HEK293 (cell line): ENCODE measurements at regions not wholly inside any gene's neighbourhood (a gene's known extent, or its start where the extent isn't known, plus 50 kb on each side); places are given as distances from the start of the nearest gene placed in this dataset.

Source experiments
- CTCF ChIA-PET: fragments of 350-600 bp; formaldehyde crosslinking; extraction: SDS; loops from one replicate; lab custom pipeline; 2021; ENCODE audit warnings: antibody characterized with exemption; lab: Yijun Ruan, JAX
- POLR2A ChIA-PET: fragments of 300-600 bp; formaldehyde crosslinking; extraction: SDS; loops from one replicate; lab custom pipeline; 2020; ENCODE audit warnings: antibody characterized with exemption, inconsistent platforms; lab: Yijun Ruan, JAX
- H3K27ac ChIP-seq: fragments of 200-500 bp; sonication (Bioruptor generic); 2 replicates; pipeline ENCODE4 v1.5.1; 2014; ENCODE audit warnings: low read depth, low read length, control low read depth, inconsistent platforms; ENCODE audit errors: extremely low read depth
- H3K36me3 ChIP-seq, 2 experiments: fragments of 200-500 bp in 1 of 2; sonication (Bioruptor generic) in 1 of 2; 1 replicate in 1 of 2; 2 replicates in 1 of 2; pipeline ENCODE4 v1.5.1; 2014 to 2017; ENCODE audit warnings: inconsistent platforms in 2 of 2, low read length in 2 of 2; ENCODE audit not compliant: control insufficient read depth in 2 of 2, insufficient read depth in 1 of 2
- H3K4me1 ChIP-seq: fragments of 200-500 bp; sonication (Bioruptor generic); 2 replicates; pipeline ENCODE4 v1.5.1; 2014; ENCODE audit warnings: mild to moderate bottlenecking, low read length, inconsistent platforms; ENCODE audit not compliant: control insufficient read depth, insufficient read depth
- H3K4me3 ChIP-seq: 2 replicates; pipeline ENCODE4 v1.5.1; 2011; ENCODE audit warnings: low read depth, mild to moderate bottlenecking, control low read depth, low read length, moderate library complexity
- H3K9me3 ChIP-seq: fragments of 200-500 bp; sonication (Bioruptor generic); 2 replicates; pipeline ENCODE4 v1.5.1; 2014; ENCODE audit warnings: low read depth, low read length, inconsistent platforms; ENCODE audit not compliant: control insufficient read depth, insufficient read depth
- FEZF1 ChIP-seq: fragments of 450-650 bp; formaldehyde crosslinking; IDR thresholded peaks from 2 replicates; pipeline ENCODE4 v1.5.1; 2016; ENCODE audit warnings: missing biosample characterization, missing genetic modification characterization
- GLI4 ChIP-seq: fragments of 450-650 bp; formaldehyde crosslinking; IDR thresholded peaks from 2 replicates; pipeline ENCODE4 v1.5.1; 2016; ENCODE audit warnings: missing biosample characterization, missing genetic modification characterization
- KLF9 ChIP-seq: fragments of 450-650 bp; formaldehyde crosslinking; IDR thresholded peaks from 2 replicates; pipeline ENCODE4 v1.5.1; 2016; ENCODE audit warnings: missing biosample characterization, missing genetic modification characterization, low read depth
- SP7 ChIP-seq: fragments of 450-650 bp; formaldehyde crosslinking; IDR thresholded peaks from 2 replicates; pipeline ENCODE4 v1.5.1; 2016; ENCODE audit warnings: missing biosample characterization, missing genetic modification characterization
- ZBTB44 ChIP-seq: fragments of 450-650 bp; IDR thresholded peaks from 2 replicates; pipeline ENCODE4 v1.5.1; 2018; ENCODE audit warnings: missing biosample characterization, mild to moderate bottlenecking, missing genetic modification characterization
- ZNF175 ChIP-seq: fragments of 450-650 bp; formaldehyde crosslinking; IDR thresholded peaks from 2 replicates; pipeline ENCODE4 v1.5.1; 2016; ENCODE audit warnings: missing biosample characterization, missing genetic modification characterization
- ZNF2 ChIP-seq: fragments of 450-650 bp; formaldehyde crosslinking; IDR thresholded peaks from 2 replicates; pipeline ENCODE4 v1.5.1; 2016; ENCODE audit warnings: missing biosample characterization, missing genetic modification characterization
- ZNF24 ChIP-seq: fragments of 450-650 bp; formaldehyde crosslinking; IDR thresholded peaks from 2 replicates; pipeline ENCODE4 v1.5.1; 2016; ENCODE audit warnings: missing biosample characterization, missing genetic modification characterization
- ZNF302 ChIP-seq: fragments of 450-650 bp; formaldehyde crosslinking; IDR thresholded peaks from 2 replicates; pipeline ENCODE4 v1.5.1; 2016; ENCODE audit warnings: missing biosample characterization, missing genetic modification characterization, low read depth
- ZNF600 ChIP-seq: fragments of 450-650 bp; formaldehyde crosslinking; IDR thresholded peaks from 2 replicates; pipeline ENCODE4 v1.5.1; 2016; ENCODE audit warnings: missing biosample characterization, missing genetic modification characterization
- ZNF707 ChIP-seq: fragments of 450-650 bp; formaldehyde crosslinking; IDR thresholded peaks from 2 replicates; pipeline ENCODE4 v1.5.1; 2016; ENCODE audit warnings: missing biosample characterization, missing genetic modification characterization
- TF ChIP-seq, protein P1 (sequence below): fragments of 450-650 bp; formaldehyde crosslinking; IDR thresholded peaks from 2 replicates; pipeline ENCODE4 v1.5.1; 2016; ENCODE audit warnings: missing biosample characterization, missing genetic modification characterization, borderline replicate concordance
- TF ChIP-seq, protein P2 (sequence below): fragments of 450-650 bp; formaldehyde crosslinking; IDR thresholded peaks from 2 replicates; pipeline ENCODE4 v1.5.1; 2016; ENCODE audit warnings: missing biosample characterization, missing genetic modification characterization

- TF ChIP-seq ZBTB44 (tag by site-specific recombination) (no peak), KLF9 (tag by site-specific recombination) (no peak)
Measured at GRCh38 chr20:4445784-4446183, 196.7 kb upstream of the ADRA1D start (continued).

DNA sequence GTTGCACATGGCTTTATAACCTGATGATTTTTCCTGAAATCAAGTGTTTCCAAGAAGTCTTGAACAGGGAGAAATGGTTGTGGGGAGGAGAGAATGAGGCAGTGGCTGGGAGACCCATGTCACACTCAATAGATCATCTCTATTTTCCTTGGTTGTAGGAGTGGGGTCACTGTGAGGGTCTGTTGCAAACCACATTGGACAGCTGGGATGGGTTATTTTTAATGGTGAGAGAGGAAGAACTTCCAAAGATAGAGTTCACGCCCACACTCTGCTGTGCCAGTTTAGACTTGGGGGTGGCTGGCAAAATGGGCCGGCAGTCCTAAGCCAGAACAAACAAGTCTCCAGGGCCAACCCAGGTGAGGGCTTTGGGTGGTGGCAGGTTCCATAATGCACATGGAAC lies 196.2 kb upstream of the ADRA1D start:
- no peak overlapping the region for H3K27ac ChIP-seq
- H3K9me3 ChIP-seq: no peaks in the 10 kb centered on the region; the same call in 1 of the 2 replicates
- POLR2A ChIA-PET: no interaction called here
- H3K4me1 ChIP-seq: no peaks in the 10 kb centered on the region
- CTCF ChIA-PET: no interaction called here
- H3K4me3 ChIP-seq: no peak overlapping the region
- no peaks in the 10 kb centered on the region for H3K36me3 ChIP-seq
- no peak for TF ChIP-seq ZNF2 (tag by site-specific recombination)
- TF ChIP-seq, protein P1, sequence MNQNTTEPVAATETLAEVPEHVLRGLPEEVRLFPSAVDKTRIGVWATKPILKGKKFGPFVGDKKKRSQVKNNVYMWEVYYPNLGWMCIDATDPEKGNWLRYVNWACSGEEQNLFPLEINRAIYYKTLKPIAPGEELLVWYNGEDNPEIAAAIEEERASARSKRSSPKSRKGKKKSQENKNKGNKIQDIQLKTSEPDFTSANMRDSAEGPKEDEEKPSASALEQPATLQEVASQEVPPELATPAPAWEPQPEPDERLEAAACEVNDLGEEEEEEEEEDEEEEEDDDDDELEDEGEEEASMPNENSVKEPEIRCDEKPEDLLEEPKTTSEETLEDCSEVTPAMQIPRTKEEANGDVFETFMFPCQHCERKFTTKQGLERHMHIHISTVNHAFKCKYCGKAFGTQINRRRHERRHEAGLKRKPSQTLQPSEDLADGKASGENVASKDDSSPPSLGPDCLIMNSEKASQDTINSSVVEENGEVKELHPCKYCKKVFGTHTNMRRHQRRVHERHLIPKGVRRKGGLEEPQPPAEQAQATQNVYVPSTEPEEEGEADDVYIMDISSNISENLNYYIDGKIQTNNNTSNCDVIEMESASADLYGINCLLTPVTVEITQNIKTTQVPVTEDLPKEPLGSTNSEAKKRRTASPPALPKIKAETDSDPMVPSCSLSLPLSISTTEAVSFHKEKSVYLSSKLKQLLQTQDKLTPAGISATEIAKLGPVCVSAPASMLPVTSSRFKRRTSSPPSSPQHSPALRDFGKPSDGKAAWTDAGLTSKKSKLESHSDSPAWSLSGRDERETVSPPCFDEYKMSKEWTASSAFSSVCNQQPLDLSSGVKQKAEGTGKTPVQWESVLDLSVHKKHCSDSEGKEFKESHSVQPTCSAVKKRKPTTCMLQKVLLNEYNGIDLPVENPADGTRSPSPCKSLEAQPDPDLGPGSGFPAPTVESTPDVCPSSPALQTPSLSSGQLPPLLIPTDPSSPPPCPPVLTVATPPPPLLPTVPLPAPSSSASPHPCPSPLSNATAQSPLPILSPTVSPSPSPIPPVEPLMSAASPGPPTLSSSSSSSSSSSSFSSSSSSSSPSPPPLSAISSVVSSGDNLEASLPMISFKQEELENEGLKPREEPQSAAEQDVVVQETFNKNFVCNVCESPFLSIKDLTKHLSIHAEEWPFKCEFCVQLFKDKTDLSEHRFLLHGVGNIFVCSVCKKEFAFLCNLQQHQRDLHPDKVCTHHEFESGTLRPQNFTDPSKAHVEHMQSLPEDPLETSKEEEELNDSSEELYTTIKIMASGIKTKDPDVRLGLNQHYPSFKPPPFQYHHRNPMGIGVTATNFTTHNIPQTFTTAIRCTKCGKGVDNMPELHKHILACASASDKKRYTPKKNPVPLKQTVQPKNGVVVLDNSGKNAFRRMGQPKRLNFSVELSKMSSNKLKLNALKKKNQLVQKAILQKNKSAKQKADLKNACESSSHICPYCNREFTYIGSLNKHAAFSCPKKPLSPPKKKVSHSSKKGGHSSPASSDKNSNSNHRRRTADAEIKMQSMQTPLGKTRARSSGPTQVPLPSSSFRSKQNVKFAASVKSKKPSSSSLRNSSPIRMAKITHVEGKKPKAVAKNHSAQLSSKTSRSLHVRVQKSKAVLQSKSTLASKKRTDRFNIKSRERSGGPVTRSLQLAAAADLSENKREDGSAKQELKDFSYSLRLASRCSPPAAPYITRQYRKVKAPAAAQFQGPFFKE: no peak

DNA sequence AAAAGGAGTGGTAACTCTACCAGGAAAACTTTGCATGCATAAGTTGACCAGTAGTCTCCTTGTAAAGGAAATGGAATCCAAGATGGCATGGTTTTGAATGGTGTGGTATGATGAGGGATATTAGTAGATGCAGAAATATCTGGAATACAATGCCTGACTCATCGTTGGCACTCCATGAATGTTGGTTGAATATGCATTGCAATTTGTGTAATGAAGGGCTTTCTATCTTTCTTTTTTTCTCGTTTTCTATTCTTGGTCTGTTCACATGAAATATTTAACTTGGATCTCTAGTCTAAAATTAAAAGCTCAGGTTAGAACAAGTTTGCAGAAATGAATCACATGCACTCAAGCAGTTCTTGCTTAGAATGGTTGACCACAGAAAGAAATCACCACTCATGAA lies 195.3 kb upstream of the ADRA1D start:
- ChIA-PET POLR2A (no interaction called here), CTCF (no interaction called here)
- no peaks in the 10 kb centered on the region; the same call in 1 of the 2 replicates for H3K9me3 ChIP-seq
- no peak for TF ChIP-seq ZNF302 (tag by site-specific recombination)
- no peak for TF ChIP-seq GLI4 (tag by site-specific recombination)
- TF ChIP-seq, protein P2, sequence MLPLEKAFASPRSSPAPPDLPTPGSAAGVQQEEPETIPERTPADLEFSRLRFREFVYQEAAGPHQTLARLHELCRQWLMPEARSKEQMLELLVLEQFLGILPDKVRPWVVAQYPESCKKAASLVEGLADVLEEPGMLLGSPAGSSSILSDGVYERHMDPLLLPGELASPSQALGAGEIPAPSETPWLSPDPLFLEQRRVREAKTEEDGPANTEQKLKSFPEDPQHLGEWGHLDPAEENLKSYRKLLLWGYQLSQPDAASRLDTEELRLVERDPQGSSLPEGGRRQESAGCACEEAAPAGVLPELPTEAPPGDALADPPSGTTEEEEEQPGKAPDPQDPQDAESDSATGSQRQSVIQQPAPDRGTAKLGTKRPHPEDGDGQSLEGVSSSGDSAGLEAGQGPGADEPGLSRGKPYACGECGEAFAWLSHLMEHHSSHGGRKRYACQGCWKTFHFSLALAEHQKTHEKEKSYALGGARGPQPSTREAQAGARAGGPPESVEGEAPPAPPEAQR (tag by site-specific recombination): no peak
- no peak for TF ChIP-seq FEZF1 (tag by site-specific recombination)
- TF ChIP-seq ZNF707 (tag by site-specific recombination): no peak
- TF ChIP-seq SP7 (tag by site-specific recombination): no peak
- no peak for TF ChIP-seq ZNF600 (tag by site-specific recombination)
- no peak for TF ChIP-seq ZNF175 (tag by site-specific recombination)
- TF ChIP-seq ZNF24 (tag by site-specific recombination): no peak
- H3K4me3 ChIP-seq: no peak overlapping the region
- no peaks in the 10 kb centered on the region for H3K36me3 ChIP-seq
- no peak overlapping the region for H3K27ac ChIP-seq
- no peaks in the 10 kb centered on the region for H3K4me1 ChIP-seq
